ENCODE measurements at regions not wholly inside any gene's neighbourhood (a gene's known extent, or its start where the extent isn't known, plus 50 kb on each side); places are given as distances from the start of the nearest gene placed in this dataset.

GRCh38 chr21:32216293-32216692 is 62.6 kb downstream of the MIS18A start:
- DNase-seq = no peak

DNA sequence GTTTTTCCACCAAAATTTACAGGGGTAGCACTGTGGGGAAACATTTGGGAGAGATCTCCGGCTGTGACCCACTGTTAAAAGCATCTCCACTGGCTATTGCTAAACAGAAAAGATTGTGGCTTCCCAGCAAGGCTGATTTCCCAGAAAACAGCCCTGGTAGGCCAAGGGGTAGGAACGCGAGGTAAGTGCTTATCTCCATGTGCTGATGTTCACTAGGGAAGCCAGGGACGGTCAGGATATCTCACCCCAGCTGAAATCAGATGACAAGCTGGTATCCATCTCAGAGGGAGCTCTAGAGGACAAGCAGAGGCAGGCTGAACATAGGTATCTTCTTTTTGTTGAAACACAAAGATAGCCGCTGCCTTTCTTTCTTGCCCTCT is 63.6 kb downstream of the MIS18A start:
- no peak for DNase-seq

GRCh38 chr21:32214654-32215305 is 64.1 kb downstream of the MIS18A start:
- no peak for DNase-seq

- DNase-seq = no peak
These were observed 66.7 kb downstream of the MIS18A start for GRCh38 chr21:32212116-32212515.

GRCh38 chr21:32211306-32211705 is 67.5 kb downstream of the MIS18A start:
- no peak for DNase-seq

DNA sequence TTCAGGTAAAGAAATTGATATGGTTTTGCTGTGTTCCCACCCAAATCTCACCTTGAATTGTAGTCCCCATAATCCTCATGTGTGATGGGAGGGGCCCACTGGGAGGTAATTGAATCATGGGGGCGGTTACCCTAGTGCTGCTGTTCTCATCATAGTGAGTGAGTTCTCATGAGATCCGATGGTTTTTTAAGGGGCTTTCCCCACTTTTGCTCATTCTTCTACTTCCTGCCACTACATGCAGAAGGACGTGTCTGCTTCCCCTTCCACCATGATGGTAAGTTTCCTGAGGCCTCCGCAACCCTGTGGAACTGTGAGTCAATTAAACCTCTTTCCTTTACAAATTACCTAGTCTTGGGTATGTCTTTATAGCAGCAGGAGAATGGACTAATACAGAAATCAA is 69.3 kb downstream of the MIS18A start:
- no peak for DNase-seq

DNA sequence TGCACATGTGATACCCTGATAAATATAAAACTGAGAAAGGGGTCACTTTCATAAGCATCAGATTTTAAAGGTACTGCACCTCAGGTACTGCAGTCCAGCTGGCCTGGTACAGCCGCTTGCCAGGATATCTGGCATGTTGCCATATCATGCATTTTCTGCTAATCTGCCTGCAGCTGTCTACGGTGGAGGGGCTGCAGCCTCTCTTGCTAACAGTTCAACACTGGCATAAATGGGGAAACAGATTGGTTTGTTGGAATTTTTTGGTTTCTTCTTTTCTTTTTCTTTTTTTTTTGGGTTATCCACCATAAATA is 71.5 kb downstream of the MIS18A start:
- DNase-seq = no peak

GRCh38 chr21:32206631-32207405 is 72.0 kb downstream of the MIS18A start:
- DNase-seq = no peak

DNA sequence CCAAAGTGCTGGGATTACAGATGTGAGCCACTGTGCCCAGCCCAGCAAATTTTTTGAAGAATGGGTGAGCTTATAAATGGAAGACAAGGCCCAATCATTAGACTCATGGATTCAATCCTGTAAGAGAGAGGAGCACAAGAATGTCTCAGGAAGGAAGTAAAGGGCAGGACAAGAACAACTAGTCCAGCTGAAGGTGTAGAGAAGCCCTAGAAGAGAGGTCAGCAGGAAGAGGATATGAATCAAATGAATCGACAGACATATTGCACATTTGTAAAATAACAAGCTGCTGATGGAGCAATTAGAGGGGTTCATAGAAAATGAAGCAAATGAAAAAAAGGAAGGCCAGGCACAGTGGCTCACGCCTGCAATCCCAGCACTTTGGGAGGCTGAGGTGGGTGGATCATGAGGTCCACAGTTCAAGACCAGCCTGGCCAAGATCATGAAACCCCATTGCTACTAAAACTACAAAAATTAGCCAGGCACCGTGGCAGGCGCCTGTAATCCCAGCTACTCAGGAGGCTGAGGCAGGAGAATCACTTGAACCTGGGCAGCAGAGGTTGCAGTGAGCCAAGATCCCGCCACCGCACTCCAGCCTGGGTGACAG is 74.9 kb downstream of the MIS18A start:
- DNase-seq = no peak

DNA sequence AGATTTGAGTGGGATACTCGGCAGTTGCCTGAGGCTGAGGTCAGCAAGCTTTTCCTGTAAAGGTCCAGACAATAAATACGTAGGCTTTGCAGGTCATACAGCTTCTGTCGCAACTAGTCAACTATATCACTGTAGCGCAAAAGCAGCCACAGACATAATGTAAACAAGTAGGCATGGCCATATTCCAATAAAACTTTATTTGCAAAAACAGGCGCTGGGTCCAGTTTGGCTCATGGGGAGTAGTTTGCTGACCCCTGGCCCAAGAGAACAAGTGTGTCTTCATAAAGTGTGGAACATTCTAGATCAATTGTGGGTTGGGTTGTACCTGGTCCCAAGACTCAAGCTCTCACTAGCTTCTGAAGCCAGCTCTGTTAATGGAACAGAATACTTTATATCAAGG is 78.8 kb downstream of the MIS18A start:
- no peak for DNase-seq

DNA sequence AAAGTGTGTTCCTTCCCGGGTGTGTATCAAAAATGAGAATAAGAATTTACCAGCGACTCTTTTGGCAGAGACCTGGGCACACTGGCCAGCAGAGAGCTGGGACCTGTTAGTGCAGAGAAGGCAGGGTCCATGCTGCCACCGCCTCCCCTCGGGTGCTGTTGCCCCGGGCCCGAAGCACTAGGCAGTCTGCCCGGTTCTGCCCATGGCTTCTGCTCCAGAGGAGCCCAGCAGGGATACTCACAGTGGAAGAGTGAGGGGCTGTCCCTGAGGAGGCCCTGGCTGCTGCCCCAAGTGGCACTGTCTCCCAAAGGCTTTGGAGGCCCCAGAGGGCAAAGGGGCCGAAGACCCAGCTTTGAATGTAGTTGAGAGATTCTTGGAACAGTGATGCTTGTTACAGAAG is 80.5 kb downstream of the MIS18A start:
- DNase-seq = no peak

- DNase-seq = no peak
These were observed 81.0 kb downstream of the MIS18A start for GRCh38 chr21:32197896-32198295.

GRCh38 chr21:32196001-32196400 is 82.8 kb downstream of the MIS18A start:
- DNase-seq = no peak

DNA sequence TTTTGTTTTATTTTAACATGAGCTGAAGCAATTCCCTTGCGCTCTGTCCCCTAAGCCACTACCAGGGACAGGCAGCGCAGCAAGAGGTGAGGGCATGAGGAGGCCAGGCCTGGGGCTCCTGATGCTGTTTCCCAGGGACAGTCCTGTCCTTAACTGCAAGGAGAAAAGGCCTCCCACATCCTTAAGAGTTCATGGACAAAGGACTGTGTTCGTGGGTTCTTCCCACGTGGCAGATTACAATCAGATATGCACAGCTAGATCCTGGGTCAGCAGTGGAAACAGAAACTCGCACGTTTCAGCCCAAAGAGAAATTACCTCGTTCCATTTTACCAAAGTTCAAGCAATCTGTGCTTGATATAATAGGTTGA is 85.8 kb downstream of the MIS18A start:
- DNase-seq = no peak

DNA sequence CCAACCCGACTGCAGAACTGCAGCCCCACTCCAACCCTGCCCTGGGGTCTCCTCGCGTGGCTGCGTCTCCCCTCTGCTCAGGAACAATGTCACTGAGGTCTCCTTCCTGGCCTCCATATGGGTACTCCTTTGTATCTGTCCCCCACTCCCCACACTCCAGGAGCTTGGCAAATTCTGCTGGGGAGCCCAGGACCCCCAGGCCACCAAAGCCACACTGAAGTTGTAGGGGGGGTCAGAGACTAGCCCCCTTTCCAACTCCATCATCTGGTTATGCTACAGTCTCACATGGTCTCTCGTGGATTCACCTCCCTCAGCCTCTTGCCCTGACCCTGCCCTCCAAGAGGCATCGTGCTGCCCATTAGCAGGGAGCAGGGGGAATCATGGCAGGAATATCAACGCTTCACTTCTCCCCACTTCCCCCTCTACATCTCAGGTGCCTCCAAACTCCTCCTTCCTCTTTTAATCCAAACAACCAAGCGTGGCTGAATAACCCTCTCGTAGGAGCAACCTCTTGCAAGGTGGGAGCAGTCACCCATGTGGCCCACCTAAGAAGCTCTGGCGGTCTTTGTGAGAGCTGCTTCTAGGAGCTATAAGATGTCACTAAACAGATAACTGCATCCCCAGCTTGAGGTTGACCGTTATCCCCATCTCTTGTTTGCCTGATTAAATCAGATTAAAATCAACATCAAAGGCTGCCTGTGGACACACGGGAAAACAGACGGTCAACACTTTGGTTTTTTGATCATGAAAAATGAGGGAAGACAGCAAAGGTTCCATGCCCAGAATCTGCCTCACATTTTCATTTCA is 86.4 kb downstream of the MIS18A start:
- no peak for DNase-seq

- DNase-seq = no peak
These were observed 88.2 kb downstream of the MIS18A start for GRCh38 chr21:32190493-32191144.

- no peak for DNase-seq
These were observed 89.0 kb downstream of the MIS18A start for GRCh38 chr21:32189688-32190483.

- DNase-seq = no peak
These were observed 92.0 kb downstream of the MIS18A start for GRCh38 chr21:32186804-32187203.

- no peak for DNase-seq
These were observed 93.1 kb downstream of the MIS18A start for GRCh38 chr21:32185726-32186125.

GRCh38 chr21:32185103-32185502 is 93.7 kb downstream of the MIS18A start:
- DNase-seq = no peak

DNA sequence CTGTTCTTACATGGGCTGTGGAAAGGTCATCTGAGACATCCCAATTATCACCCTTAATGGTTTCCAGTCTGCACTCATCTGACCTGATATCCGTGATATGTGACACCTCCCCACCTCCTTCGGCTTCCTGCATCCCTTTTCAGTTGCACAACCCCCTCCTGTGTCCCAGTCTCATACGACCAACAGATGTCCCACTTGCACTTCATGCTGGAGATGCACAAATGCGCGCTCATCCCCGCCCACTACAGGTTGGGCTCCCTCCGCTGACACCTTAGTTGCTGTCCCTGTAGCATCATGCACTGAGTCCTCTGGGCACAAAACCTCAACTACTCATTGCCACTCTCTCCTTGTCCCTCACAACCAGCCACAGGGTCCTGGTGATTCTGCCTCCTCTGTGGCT is 94.4 kb downstream of the MIS18A start:
- no peak for DNase-seq

- no peak for DNase-seq
These were observed 94.8 kb downstream of the MIS18A start for GRCh38 chr21:32184065-32184464.
